ENCODE measurements at regions not wholly inside any gene's neighbourhood (a gene's known extent, or its start where the extent isn't known, plus 50 kb on each side); places are given as distances from the start of the nearest gene placed in this dataset.

GRCh38 chr16:51812945-51813344 is 661.9 kb upstream of the SALL1 start:
- no peak for DNase-seq (ENCODE audit: insufficient read length, low spot score)
- no peak for FAIRE-seq
- no peak for TF ChIP-seq CTCF (IDR thresholded peaks at IDR 0.05; ENCODE audit: insufficient read depth, missing control alignments)

- TF ChIP-seq CTCF (IDR thresholded peaks at IDR 0.05; ENCODE audit: insufficient read depth, missing control alignments), result no peak
- DNase-seq (ENCODE audit: insufficient read length, low spot score) (no peak), FAIRE-seq (no peak)
Measured at GRCh38 chr16:51807551-51807950, 656.5 kb upstream of the SALL1 start.

- FAIRE-seq, result no peak
Measured at GRCh38 chr16:51801635-51802034, 650.6 kb upstream of the SALL1 start.

GRCh38 chr16:51797669-51798259 is 646.7 kb upstream of the SALL1 start:
- FAIRE-seq, result no peak
- no peak for DNase-seq (ENCODE audit: insufficient read length, low spot score)
- no peak for TF ChIP-seq CTCF (IDR thresholded peaks at IDR 0.05; ENCODE audit: insufficient read depth, missing control alignments)

More at GRCh38 chr16:51801635-51802034, 650.6 kb upstream of the SALL1 start:
- no peak for TF ChIP-seq CTCF (IDR thresholded peaks at IDR 0.05; ENCODE audit: insufficient read depth, missing control alignments)
- DNase-seq (ENCODE audit: insufficient read length, low spot score), result no peak

- FAIRE-seq, result no peak
Measured at GRCh38 chr16:51779240-51779639, 628.2 kb upstream of the SALL1 start.

GRCh38 chr16:51773071-51773890 is 622.2 kb upstream of the SALL1 start:
- TF ChIP-seq CTCF (IDR thresholded peaks at IDR 0.05; ENCODE audit: insufficient read depth, missing control alignments), result no peak

More at GRCh38 chr16:51779240-51779639, 628.2 kb upstream of the SALL1 start:
- TF ChIP-seq CTCF (IDR thresholded peaks at IDR 0.05; ENCODE audit: insufficient read depth, missing control alignments), result no peak
- no peak for DNase-seq (ENCODE audit: insufficient read length, low spot score)

GRCh38 chr16:51766739-51767138 is 615.7 kb upstream of the SALL1 start:
- no peak for DNase-seq (ENCODE audit: insufficient read length, low spot score)
- no peak for FAIRE-seq
- TF ChIP-seq CTCF (IDR thresholded peaks at IDR 0.05; ENCODE audit: insufficient read depth, missing control alignments), result no peak

More at GRCh38 chr16:51773071-51773890, 622.2 kb upstream of the SALL1 start:
- DNase-seq (ENCODE audit: insufficient read length, low spot score) (no peak), FAIRE-seq (no peak)
